Left kidney (tissue), 1 donor: ENCODE measurements at regions not wholly inside any gene's neighbourhood (a gene's known extent, or its start where the extent isn't known, plus 50 kb on each side); places are given as distances from the start of the nearest gene placed in this dataset.
"Not testable (repeated sequence)": the region's sequence is repeated elsewhere in the genome, so short reads cannot be mapped to it uniquely, and the experiment has no call there.

ENCODE experiments used
- DNase-seq: peaks from one replicate; pipeline ENCODE4 v3.0.0-alpha.2; 2013

- DNase-seq: peak; percentile 11
Observed at GRCh38 chr5:50501491-50502228, 60.6 kb upstream of the EMB start.

DNA sequence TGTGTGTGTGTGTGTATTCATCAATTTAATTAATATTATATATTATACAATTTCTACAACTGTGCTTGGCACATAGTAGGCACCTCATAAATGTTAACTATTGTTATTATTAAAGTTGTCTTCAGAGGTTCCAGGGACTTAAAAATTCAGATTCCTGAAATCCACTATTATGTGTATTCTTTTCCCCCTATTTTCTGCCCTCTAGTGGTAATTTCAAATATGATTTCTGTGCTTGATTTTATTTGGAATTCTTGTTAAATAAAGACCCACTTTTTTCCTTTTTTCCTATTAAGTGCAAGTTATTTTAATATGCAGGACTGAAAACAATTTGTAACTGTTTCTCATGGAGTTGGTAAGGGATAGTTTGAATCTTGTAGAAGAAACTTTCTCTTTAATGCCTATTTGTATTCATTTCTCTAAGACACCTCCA is 72.0 kb upstream of the EMB start:
- DNase-seq: not testable (repeated sequence)

- DNase-seq: not testable (repeated sequence)
Observed at GRCh38 chr5:50521060-50521459, 80.0 kb upstream of the EMB start.

- not testable (repeated sequence) for DNase-seq
Observed at GRCh38 chr5:50527514-50528060, 86.5 kb upstream of the EMB start.

- no peak for DNase-seq
Observed at GRCh38 chr5:50535393-50535792, 94.3 kb upstream of the EMB start.

DNA sequence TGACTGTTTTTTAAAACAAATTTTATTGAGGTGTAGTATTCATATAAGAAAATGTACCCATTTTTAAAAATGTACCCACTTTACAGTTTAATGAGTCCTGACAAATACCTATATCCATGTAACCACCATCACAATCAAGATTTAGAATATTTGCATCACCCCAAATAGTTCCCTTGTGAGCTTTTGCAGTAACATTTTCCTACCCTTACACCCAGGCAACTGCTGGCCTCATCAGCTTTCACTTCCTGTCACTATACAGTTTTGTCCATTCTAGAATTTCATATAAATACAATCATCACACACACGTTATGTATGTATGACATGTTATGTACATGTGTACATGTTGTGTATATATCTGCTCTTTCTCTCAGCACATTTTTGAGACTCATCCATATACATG is 96.4 kb upstream of the EMB start:
- DNase-seq: not testable (repeated sequence)

DNA sequence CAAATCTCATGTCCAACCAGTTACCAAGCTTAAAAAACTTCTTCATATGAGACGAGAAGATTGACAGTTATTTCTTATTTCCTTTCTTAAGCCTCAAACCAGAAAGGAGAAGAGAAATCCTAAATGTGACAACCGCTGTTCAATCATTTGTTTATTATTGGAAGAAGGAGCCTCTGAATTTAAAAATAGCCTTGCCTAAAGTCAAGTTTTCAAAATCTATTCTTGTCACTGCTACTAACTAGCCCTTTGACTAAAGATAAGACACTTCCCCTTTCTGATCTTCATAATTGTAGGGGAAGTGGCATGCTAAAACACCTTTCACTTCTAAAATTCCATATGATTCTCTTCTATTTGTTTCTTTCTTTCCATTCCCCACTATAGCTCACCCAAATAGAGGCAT is 106.2 kb upstream of the EMB start:
- no peak for DNase-seq

GRCh38 chr5:50550267-50550666 is 109.2 kb upstream of the EMB start:
- no peak for DNase-seq

- no peak for DNase-seq
Observed at GRCh38 chr5:50550993-50551392, 109.9 kb upstream of the EMB start.

DNA sequence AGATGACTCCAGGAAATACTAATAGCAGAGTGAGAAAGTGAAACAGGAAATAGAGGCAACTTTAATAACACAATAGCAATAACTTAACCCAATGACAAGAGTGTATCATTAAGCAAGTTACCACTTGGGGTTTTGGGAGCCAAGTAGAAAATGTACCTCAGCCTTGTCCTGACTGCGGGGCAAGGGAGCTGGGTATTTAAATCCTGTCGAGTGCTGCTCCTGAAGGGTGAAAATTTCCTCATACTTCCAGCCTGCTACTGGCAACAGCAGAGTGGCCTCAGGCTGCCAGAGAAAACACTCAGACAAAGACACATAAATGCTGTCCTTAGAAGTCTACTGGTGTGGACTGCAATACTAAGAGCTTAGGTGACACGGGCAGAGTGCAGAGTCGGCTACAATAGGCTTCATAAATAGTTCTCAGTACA is 112.5 kb upstream of the EMB start:
- no peak for DNase-seq

DNA sequence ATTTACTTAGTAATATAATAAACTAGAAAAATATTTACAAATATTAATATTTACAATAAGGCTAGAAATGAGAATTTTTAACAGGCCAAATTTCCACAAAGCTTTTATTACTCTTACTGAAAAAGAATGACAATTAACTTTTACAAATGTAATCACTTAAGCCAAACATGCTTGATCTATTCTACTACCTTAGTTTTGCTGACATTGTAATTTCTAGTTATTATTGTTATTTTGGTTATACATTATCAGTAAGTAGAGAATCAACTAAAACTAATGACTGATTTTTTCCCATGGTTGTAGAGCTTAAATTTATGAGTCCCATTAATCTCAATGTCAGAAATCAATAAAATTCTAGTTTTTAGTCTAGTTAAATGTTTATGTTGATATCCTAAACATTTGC is 107.8 kb upstream of the PARP8 start:
- DNase-seq: not testable (repeated sequence)

GRCh38 chr5:50559955-50560354 is 106.5 kb upstream of the PARP8 start:
- DNase-seq: no peak

- no peak for DNase-seq
Observed at GRCh38 chr5:50562694-50563093, 103.7 kb upstream of the PARP8 start.

DNA sequence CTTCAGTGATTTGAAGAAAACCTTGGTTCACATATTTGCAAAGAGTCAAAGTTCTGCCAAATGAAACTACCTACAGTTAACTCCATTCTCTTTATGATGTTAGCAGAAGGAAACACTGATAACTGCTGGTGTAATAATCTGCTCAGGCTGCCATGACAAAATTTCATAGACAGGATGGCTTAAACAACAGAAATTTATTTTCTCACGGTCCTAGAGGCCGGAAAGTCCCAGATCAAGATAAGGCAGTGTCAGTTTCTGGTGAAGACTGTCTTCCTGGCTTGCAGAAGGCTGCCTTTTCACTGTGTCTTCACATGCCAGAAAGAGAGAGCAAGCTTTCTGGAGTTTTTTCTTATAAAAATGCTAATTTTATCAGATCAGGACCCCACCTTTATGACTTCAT is 102.4 kb upstream of the PARP8 start:
- DNase-seq: no peak

DNA sequence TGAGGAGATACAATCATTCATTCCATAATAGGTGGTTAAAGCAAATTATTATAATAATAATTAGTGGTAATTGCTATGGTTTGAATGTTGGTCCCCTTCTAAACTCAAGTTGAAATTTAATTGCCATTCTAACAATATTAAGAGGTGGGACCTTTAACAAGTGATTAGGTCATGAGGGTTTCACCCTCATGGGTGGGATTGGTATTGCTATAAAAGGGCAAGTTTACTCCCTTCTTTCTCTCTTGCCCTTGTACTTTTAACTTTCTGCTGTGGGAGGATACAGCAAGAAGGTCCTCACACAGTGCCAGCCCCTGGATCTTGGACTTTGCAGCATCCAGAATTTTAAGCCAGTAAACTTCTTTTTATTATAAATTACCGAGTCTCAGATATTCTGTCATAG is 101.9 kb upstream of the PARP8 start:
- DNase-seq: no peak

- no peak for DNase-seq
Observed at GRCh38 chr5:50574121-50574520, 92.3 kb upstream of the PARP8 start.

DNA sequence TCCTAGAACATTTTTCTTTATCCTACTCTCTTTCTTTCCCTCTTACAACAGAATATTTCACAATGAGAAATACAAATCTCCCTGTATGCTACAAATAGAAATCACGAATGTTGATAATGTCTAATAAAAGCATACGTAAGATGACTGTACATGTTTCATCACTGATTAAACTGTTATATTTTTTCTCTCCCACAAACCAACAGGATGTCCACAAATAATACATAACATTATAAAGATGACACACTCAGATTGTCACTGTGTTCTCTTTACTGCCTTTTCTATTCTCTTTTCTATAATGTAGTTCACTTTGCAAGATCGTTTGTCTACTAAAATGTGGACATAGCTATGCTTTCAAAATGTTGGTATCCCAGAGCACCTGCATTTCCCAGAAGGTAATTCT is 90.7 kb upstream of the PARP8 start:
- DNase-seq: no peak

- no peak for DNase-seq
Observed at GRCh38 chr5:50576265-50576664, 90.2 kb upstream of the PARP8 start.

GRCh38 chr5:50576686-50577256 is 89.7 kb upstream of the PARP8 start:
- DNase-seq: peak; percentile 3

DNA sequence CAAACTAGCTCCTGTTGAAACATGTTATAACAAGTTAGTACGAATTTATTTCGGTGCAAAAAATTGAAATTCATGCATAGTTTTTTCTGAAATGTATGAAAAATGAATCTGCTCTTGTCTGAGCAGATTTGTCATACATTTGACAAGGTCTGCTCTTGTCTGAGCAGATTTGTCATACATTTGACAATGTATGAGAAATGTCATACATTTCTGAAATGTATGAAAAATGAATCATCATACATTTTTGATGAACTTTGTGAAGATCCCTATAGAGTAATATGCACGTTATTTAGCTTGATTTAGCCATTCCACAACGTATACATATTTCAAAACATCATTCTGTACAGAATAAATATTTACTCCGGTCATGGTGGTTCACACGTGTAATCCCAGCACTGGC is 85.9 kb upstream of the PARP8 start:
- DNase-seq: no peak

- not testable (repeated sequence) for DNase-seq
Observed at GRCh38 chr5:50581845-50582244, 84.6 kb upstream of the PARP8 start.

DNA sequence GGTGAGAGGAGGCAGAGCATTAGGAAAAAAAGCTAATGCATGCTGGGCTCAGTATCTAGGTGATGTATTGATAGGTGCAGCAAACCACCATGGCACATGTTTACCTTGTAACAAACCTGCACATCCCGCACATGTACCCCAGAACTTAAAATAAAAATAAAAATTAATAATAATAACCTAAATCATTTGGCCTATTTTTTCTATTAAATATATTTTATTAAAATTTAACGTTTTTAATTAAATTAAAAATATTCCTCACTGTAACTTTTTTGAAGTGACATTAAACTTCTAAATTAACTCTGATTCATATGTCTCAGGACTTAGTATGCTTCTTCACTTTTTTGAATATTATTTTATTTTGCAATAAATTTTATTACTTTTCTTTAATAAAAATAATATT is 83.7 kb upstream of the PARP8 start:
- no peak for DNase-seq

- DNase-seq: no peak
Observed at GRCh38 chr5:50583621-50584020, 82.8 kb upstream of the PARP8 start.

DNA sequence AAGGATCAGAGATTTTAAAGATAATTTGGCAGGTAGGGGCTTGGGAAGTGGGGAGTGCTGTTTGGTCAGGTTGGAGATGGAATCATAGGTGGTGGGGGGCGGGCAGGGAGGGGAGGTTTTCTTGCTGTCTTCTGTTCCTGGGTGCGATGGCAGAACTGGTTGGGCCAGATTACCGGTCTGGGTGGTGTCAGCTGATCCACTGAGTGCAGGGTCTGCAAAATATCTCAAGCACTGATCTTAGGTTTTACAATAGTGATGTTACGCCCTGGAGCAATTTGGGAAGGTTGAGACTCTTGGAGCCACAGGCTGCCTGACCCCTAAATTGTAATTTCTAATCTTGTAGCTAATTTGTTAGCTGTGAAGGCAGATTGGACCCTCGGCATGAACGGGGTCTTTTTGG is 78.0 kb upstream of the PARP8 start:
- DNase-seq: not testable (repeated sequence)
